ENCODE measurements at regions not wholly inside any gene's neighbourhood (a gene's known extent, or its start where the extent isn't known, plus 50 kb on each side); places are given as distances from the start of the nearest gene placed in this dataset.

DNA sequence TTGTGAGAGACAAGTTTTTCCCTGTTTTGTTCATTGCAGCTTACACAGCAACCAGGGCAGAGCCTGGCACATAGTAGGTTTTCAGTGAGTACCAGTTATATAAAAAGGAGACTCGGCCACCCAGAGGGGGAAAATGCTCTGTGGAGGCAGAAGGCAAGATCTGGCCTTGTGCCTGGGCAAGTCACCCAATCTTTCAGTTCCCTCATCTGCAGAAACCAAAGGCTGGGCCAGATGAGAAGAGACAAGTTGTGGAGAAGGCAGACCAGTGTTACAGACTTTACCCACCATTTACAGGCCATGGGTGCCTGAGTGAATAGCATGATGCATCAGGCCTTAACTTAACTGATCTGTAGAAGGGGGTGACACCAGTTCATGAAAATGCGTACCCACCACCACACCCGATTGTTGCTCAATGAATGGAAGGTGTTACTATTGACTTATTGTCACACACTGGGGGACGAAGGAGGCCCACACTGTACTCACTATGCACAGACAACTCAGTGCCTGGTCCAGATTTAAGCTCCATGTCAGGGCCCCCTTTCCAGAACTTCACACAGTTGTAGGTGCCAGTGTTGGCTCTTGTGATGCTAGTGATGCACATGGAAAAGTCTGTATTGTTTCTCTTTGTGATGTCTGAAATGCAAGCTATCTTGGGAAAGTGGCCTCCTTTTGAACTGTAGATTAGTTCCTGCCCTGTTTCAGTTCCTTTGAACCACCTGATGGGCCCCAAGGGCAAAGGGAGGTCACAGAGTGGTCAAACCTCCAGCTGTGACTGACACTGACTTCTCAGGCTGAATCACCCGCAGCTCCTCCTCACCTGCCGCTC is 64.3 kb upstream of the SIRPG start:
- no peak for TF ChIP-seq GABPB1 (CRISPR knock-in tag; IDR thresholded peaks at IDR 0.05)
- TF ChIP-seq, protein P1, sequence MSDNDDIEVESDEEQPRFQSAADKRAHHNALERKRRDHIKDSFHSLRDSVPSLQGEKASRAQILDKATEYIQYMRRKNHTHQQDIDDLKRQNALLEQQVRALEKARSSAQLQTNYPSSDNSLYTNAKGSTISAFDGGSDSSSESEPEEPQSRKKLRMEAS (CRISPR knock-in tag; IDR thresholded peaks at IDR 0.05): no peak
- TF ChIP-seq, protein P2, sequence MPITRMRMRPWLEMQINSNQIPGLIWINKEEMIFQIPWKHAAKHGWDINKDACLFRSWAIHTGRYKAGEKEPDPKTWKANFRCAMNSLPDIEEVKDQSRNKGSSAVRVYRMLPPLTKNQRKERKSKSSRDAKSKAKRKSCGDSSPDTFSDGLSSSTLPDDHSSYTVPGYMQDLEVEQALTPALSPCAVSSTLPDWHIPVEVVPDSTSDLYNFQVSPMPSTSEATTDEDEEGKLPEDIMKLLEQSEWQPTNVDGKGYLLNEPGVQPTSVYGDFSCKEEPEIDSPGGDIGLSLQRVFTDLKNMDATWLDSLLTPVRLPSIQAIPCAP (CRISPR knock-in tag; IDR thresholded peaks at IDR 0.05): no peak
- TF ChIP-seq, protein P3, sequence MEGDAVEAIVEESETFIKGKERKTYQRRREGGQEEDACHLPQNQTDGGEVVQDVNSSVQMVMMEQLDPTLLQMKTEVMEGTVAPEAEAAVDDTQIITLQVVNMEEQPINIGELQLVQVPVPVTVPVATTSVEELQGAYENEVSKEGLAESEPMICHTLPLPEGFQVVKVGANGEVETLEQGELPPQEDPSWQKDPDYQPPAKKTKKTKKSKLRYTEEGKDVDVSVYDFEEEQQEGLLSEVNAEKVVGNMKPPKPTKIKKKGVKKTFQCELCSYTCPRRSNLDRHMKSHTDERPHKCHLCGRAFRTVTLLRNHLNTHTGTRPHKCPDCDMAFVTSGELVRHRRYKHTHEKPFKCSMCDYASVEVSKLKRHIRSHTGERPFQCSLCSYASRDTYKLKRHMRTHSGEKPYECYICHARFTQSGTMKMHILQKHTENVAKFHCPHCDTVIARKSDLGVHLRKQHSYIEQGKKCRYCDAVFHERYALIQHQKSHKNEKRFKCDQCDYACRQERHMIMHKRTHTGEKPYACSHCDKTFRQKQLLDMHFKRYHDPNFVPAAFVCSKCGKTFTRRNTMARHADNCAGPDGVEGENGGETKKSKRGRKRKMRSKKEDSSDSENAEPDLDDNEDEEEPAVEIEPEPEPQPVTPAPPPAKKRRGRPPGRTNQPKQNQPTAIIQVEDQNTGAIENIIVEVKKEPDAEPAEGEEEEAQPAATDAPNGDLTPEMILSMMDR (IDR thresholded peaks at IDR 0.05): no peak
- TF ChIP-seq FOXP1 (CRISPR knock-in tag; IDR thresholded peaks at IDR 0.05; ENCODE audit: borderline replicate concordance): no peak
- TF ChIP-seq JAZF1 (CRISPR knock-in tag; IDR thresholded peaks at IDR 0.05): no peak
- TF ChIP-seq JUN (CRISPR knock-in tag; IDR thresholded peaks at IDR 0.05): no peak
- TF ChIP-seq, protein P4, sequence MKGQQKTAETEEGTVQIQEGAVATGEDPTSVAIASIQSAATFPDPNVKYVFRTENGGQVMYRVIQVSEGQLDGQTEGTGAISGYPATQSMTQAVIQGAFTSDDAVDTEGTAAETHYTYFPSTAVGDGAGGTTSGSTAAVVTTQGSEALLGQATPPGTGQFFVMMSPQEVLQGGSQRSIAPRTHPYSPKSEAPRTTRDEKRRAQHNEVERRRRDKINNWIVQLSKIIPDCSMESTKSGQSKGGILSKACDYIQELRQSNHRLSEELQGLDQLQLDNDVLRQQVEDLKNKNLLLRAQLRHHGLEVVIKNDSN (CRISPR knock-in tag; IDR thresholded peaks at IDR 0.05): no peak
- TF ChIP-seq, protein P5, sequence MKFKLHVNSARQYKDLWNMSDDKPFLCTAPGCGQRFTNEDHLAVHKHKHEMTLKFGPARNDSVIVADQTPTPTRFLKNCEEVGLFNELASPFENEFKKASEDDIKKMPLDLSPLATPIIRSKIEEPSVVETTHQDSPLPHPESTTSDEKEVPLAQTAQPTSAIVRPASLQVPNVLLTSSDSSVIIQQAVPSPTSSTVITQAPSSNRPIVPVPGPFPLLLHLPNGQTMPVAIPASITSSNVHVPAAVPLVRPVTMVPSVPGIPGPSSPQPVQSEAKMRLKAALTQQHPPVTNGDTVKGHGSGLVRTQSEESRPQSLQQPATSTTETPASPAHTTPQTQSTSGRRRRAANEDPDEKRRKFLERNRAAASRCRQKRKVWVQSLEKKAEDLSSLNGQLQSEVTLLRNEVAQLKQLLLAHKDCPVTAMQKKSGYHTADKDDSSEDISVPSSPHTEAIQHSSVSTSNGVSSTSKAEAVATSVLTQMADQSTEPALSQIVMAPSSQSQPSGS (CRISPR knock-in tag; IDR thresholded peaks at IDR 0.05; ENCODE audit: borderline replicate concordance, low read depth): no peak

Measured in WTC11 (cell line).